ENCODE measurements at regions not wholly inside any gene's neighbourhood (a gene's known extent, or its start where the extent isn't known, plus 50 kb on each side); places are given as distances from the start of the nearest gene placed in this dataset.

GRCh38 chr2:228426502-228427216 lies 245.2 kb upstream of the SPHKAP start:
- TF ChIP-seq POLR2A (IDR thresholded peaks at IDR 0.05; ENCODE audit: low read depth, low read length) (no peak), EZH2 (IDR thresholded peaks at IDR 0.05; ENCODE audit: borderline replicate concordance, low read depth, low read length, severe bottlenecking) (no peak)
- TF ChIP-seq, protein P1, sequence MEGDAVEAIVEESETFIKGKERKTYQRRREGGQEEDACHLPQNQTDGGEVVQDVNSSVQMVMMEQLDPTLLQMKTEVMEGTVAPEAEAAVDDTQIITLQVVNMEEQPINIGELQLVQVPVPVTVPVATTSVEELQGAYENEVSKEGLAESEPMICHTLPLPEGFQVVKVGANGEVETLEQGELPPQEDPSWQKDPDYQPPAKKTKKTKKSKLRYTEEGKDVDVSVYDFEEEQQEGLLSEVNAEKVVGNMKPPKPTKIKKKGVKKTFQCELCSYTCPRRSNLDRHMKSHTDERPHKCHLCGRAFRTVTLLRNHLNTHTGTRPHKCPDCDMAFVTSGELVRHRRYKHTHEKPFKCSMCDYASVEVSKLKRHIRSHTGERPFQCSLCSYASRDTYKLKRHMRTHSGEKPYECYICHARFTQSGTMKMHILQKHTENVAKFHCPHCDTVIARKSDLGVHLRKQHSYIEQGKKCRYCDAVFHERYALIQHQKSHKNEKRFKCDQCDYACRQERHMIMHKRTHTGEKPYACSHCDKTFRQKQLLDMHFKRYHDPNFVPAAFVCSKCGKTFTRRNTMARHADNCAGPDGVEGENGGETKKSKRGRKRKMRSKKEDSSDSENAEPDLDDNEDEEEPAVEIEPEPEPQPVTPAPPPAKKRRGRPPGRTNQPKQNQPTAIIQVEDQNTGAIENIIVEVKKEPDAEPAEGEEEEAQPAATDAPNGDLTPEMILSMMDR (IDR thresholded peaks at IDR 0.05; ENCODE audit: extremely low read depth in 1 of 2, insufficient read depth in 1 of 2, low read depth in 1 of 2, low read length in 2 of 2): no peak
- TF ChIP-seq, protein P2, sequence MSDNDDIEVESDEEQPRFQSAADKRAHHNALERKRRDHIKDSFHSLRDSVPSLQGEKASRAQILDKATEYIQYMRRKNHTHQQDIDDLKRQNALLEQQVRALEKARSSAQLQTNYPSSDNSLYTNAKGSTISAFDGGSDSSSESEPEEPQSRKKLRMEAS (IDR thresholded peaks at IDR 0.05; ENCODE audit: insufficient read depth, insufficient read length): no peak

All from endothelial cell of umbilical vein (primary cell).